WTC11 (cell line): ENCODE measurements at regions not wholly inside any gene's neighbourhood (a gene's known extent, or its start where the extent isn't known, plus 50 kb on each side); places are given as distances from the start of the nearest gene placed in this dataset.

Experiments
- ATAC-seq: fragments of 200-7000 bp; cut with Tn5 transposase; 2 replicates; pipeline ENCODE4 v1.10.0; 2021; ENCODE audit warnings: mild to moderate bottlenecking, moderate library complexity
- CTCF ChIA-PET: fragments of 300-600 bp; sonication (Branson Sonifier 250); formaldehyde crosslinking; loops from one replicate; lab custom pipeline; 2021; ENCODE audit warnings: antibody characterized with exemption; lab: Charles Lee
- POLR2A ChIA-PET: fragments of 350-600 bp; sonication (Branson Sonifier 250); formaldehyde crosslinking; loops from one replicate; lab custom pipeline; 2021; ENCODE audit warnings: antibody characterized with exemption; lab: Charles Lee
- DNase-seq: peaks from one replicate; pipeline ENCODE4 v3.0.0; 2021; ENCODE audit warnings: low spot score
- H3K27ac Mint-ChIP-seq: 2 replicates; pipeline ENCODE4 v1.8.0; 2021; ENCODE audit warnings: mixed read lengths
- H3K27me3 Mint-ChIP-seq: 2 replicates; pipeline ENCODE4 v1.8.0; 2021; ENCODE audit warnings: low read depth, mild to moderate bottlenecking, moderate library complexity, mixed read lengths
- H3K36me3 Mint-ChIP-seq: 2 replicates; pipeline ENCODE4 v1.8.0; 2021; ENCODE audit warnings: mixed read lengths
- H3K4me1 Mint-ChIP-seq: 2 replicates; pipeline ENCODE4 v1.8.0; 2022; ENCODE audit warnings: mixed read lengths
- H3K4me3 Mint-ChIP-seq: 2 replicates; pipeline ENCODE4 v1.8.0; 2021; ENCODE audit warnings: mild to moderate bottlenecking, moderate library complexity, mixed read lengths
- H3K9me3 Mint-ChIP-seq: 2 replicates; pipeline ENCODE4 v1.8.0; 2021; ENCODE audit warnings: mixed read lengths
- ELF4 ChIP-seq: sonication (generic); formaldehyde crosslinking; IDR thresholded peaks from 2 replicates; pipeline ENCODE4 v1.8.1; 2022; ENCODE audit warnings: low read depth, mild to moderate bottlenecking, moderate library complexity, missing genetic modification reagents
- EMX1 ChIP-seq: fragments of 250-450 bp; sonication (Bioruptor Pico); IDR thresholded peaks from 2 replicates; pipeline ENCODE4 v1.8.0; 2021; ENCODE audit warnings: mild to moderate bottlenecking
- FOXJ3 ChIP-seq: sonication (generic); formaldehyde crosslinking; IDR thresholded peaks from 2 replicates; pipeline ENCODE4 v1.9.0; 2021; ENCODE audit warnings: missing genetic modification reagents, mild to moderate bottlenecking, borderline replicate concordance
- MXD4 ChIP-seq: fragments of 250-450 bp; sonication (Bioruptor Pico); IDR thresholded peaks from 2 replicates; pipeline ENCODE4 v1.8.0; 2021; ENCODE audit warnings: mild to moderate bottlenecking, moderate library complexity, borderline replicate concordance
- MYBL2 ChIP-seq: sonication (generic); formaldehyde crosslinking; IDR thresholded peaks from 2 replicates; pipeline ENCODE4 v1.8.1; 2023; ENCODE audit warnings: mild to moderate bottlenecking, moderate library complexity, missing genetic modification reagents
- NFYB ChIP-seq: sonication (generic); formaldehyde crosslinking; conservative IDR thresholded peaks from 2 replicates; pipeline ENCODE4 v1.8.0; 2022; ENCODE audit warnings: low read depth, missing genetic modification reagents
- NR1H2 ChIP-seq: sonication (generic); formaldehyde crosslinking; IDR thresholded peaks from 2 replicates; pipeline ENCODE4 v1.9.0; 2021; ENCODE audit warnings: mild to moderate bottlenecking, moderate library complexity, missing genetic modification reagents
- TCF7 ChIP-seq: sonication (generic); formaldehyde crosslinking; IDR thresholded peaks from 2 replicates; pipeline ENCODE4 v1.8.0; 2022; ENCODE audit warnings: mild to moderate bottlenecking, low read depth, missing genetic modification reagents, moderate library complexity
- TEAD4 ChIP-seq: sonication (generic); formaldehyde crosslinking; IDR thresholded peaks from 2 replicates; pipeline ENCODE4 v1.8.0; 2022; ENCODE audit warnings: mild to moderate bottlenecking, missing genetic modification reagents
- ZNF232 ChIP-seq: sonication (generic); formaldehyde crosslinking; IDR thresholded peaks from 2 replicates; pipeline ENCODE4 v1.8.0; 2022; ENCODE audit warnings: mild to moderate bottlenecking, missing genetic modification reagents
- ZNF671 ChIP-seq: fragments of 250-450 bp; sonication (Bioruptor Pico); IDR thresholded peaks from 2 replicates; pipeline ENCODE4 v1.8.0; 2021; ENCODE audit warnings: mild to moderate bottlenecking
- TF ChIP-seq, protein P1 (sequence below): sonication (generic); formaldehyde crosslinking; conservative IDR thresholded peaks from 2 replicates; pipeline ENCODE4 v1.8.1; 2022; ENCODE audit warnings: mild to moderate bottlenecking, missing genetic modification reagents
- TF ChIP-seq, protein P2 (sequence below): sonication (generic); formaldehyde crosslinking; IDR thresholded peaks from 2 replicates; pipeline ENCODE4 v1.8.0; 2022; ENCODE audit warnings: missing genetic modification reagents
- TF ChIP-seq, protein P3 (sequence below): sonication (generic); formaldehyde crosslinking; IDR thresholded peaks from 2 replicates; pipeline ENCODE4 v1.8.1; 2023; ENCODE audit warnings: mild to moderate bottlenecking, missing genetic modification reagents, moderate library complexity
- TF ChIP-seq, protein P4 (sequence below): fragments of 250-450 bp; sonication (Bioruptor Pico); IDR thresholded peaks from 2 replicates; pipeline ENCODE4 v1.9.0; 2021; ENCODE audit warnings: moderate library complexity, mild to moderate bottlenecking, inconsistent platforms, borderline replicate concordance
- TF ChIP-seq, protein P5 (sequence below): sonication (generic); formaldehyde crosslinking; IDR thresholded peaks from 2 replicates; pipeline ENCODE4 v1.8.1; 2023; ENCODE audit warnings: mild to moderate bottlenecking, missing genetic modification reagents, moderate library complexity
- TF ChIP-seq, protein P6 (sequence below): sonication (generic); formaldehyde crosslinking; IDR thresholded peaks from 2 replicates; pipeline ENCODE4 v1.8.1; 2022; ENCODE audit warnings: mild to moderate bottlenecking, missing genetic modification reagents, moderate library complexity, borderline replicate concordance
- TF ChIP-seq, protein P7 (sequence below): sonication (generic); formaldehyde crosslinking; IDR thresholded peaks from 2 replicates; pipeline ENCODE4 v1.8.1; 2023; ENCODE audit warnings: mild to moderate bottlenecking, missing genetic modification reagents

DNA sequence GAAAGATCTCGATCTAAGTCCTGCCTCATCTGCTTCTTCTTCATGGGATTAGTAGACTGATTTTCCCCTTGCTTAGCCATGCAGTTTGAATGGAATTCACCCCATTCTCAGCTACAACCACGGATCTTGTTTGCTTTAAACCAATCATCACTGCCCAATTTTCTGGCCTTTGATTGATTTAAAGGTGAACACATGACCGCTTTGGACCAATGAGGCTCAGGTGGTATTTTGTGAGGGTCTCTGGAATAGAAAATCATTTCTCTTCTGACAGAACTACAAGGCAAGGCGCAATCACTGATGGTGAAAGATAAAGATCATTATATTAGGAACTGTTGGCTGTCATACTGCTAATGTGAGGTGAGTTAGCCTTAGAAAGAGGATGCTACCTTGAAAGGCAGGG lies 213.0 kb upstream of the PLEKHG7 start:
- ATAC-seq, result no peak
- Mint-ChIP-seq H3K36me3 (0 out of 2 replicates have a peak, but pooled peaks cover 3% of the 10 kb centered on the region), H3K4me3 (no peak overlapping the region), H3K27ac (no peak overlapping the region), H3K27me3 (no peaks in the 10 kb centered on the region), H3K4me1 (peaks cover 20% of the 10 kb centered on the region), H3K9me3 (peaks cover 15% of the 10 kb centered on the region)
- ChIA-PET CTCF (no interaction called here), POLR2A (no interaction called here)
- no peak for DNase-seq
- peak; percentile 24; the same call in 1 of the 2 replicates for TF ChIP-seq NFYB (CRISPR knock-in tag)
- TF ChIP-seq FOXJ3 (CRISPR knock-in tag), result no peak

DNA sequence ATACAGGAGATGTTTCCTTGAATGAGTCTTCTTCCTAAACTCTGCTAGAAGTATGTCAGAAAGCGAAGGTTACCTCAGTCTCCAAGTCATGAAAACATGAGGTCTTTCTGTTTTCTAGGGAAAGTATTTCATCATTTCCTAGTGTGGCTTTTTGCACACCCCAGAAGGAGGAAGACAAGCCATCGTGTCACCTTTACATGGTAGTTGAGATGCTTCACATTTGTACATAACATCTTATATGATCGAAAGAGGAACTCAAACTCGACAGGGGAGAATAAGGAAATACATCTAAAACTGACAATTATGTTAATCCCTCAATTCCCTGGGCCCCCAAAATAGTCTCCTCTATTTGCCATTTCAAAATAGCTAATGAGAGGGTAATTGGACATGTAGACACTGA lies 214.1 kb upstream of the PLEKHG7 start:
- no peak for ATAC-seq
- POLR2A ChIA-PET, result no interaction called here
- Mint-ChIP-seq H3K27me3 (no peaks in the 10 kb centered on the region), H3K36me3 (0 out of 2 replicates have a peak, but pooled peaks cover 3% of the 10 kb centered on the region)
- TF ChIP-seq, protein P1, sequence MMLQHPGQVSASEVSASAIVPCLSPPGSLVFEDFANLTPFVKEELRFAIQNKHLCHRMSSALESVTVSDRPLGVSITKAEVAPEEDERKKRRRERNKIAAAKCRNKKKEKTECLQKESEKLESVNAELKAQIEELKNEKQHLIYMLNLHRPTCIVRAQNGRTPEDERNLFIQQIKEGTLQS (CRISPR knock-in tag), result no peak
- TF ChIP-seq TEAD4 (CRISPR knock-in tag) (no peak), NR1H2 (CRISPR knock-in tag) (no peak), ZNF671 (CRISPR knock-in tag) (no peak), MYBL2 (CRISPR knock-in tag) (no peak)
- TF ChIP-seq, protein P2, sequence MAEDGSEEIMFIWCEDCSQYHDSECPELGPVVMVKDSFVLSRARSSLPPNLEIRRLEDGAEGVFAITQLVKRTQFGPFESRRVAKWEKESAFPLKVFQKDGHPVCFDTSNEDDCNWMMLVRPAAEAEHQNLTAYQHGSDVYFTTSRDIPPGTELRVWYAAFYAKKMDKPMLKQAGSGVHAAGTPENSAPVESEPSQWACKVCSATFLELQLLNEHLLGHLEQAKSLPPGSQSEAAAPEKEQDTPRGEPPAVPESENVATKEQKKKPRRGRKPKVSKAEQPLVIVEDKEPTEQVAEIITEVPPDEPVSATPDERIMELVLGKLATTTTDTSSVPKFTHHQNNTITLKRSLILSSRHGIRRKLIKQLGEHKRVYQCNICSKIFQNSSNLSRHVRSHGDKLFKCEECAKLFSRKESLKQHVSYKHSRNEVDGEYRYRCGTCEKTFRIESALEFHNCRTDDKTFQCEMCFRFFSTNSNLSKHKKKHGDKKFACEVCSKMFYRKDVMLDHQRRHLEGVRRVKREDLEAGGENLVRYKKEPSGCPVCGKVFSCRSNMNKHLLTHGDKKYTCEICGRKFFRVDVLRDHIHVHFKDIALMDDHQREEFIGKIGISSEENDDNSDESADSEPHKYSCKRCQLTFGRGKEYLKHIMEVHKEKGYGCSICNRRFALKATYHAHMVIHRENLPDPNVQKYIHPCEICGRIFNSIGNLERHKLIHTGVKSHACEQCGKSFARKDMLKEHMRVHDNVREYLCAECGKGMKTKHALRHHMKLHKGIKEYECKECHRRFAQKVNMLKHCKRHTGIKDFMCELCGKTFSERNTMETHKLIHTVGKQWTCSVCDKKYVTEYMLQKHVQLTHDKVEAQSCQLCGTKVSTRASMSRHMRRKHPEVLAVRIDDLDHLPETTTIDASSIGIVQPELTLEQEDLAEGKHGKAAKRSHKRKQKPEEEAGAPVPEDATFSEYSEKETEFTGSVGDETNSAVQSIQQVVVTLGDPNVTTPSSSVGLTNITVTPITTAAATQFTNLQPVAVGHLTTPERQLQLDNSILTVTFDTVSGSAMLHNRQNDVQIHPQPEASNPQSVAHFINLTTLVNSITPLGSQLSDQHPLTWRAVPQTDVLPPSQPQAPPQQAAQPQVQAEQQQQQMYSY (CRISPR knock-in tag), result no peak
- TF ChIP-seq, protein P3, sequence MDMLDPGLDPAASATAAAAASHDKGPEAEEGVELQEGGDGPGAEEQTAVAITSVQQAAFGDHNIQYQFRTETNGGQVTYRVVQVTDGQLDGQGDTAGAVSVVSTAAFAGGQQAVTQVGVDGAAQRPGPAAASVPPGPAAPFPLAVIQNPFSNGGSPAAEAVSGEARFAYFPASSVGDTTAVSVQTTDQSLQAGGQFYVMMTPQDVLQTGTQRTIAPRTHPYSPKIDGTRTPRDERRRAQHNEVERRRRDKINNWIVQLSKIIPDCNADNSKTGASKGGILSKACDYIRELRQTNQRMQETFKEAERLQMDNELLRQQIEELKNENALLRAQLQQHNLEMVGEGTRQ (CRISPR knock-in tag), result no peak
- TF ChIP-seq, protein P4, sequence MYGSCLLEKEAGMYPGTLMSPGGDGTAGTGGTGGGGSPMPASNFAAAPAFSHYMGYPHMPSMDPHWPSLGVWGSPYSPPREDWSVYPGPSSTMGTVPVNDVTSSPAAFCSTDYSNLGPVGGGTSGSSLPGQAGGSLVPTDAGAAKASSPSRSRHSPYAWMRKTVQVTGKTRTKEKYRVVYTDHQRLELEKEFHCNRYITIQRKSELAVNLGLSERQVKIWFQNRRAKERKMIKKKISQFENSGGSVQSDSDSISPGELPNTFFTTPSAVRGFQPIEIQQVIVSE (CRISPR knock-in tag), result no peak
- TF ChIP-seq, all 79 proteins: peak for 0
- Mint-ChIP-seq H3K4me3 (no peak overlapping the region), H3K4me1 (peaks cover 20% of the 10 kb centered on the region), H3K9me3 (peaks cover 13% of the 10 kb centered on the region), H3K27ac (no peak overlapping the region)
- CTCF ChIA-PET, result no interaction called here
- DNase-seq, result no peak

DNA sequence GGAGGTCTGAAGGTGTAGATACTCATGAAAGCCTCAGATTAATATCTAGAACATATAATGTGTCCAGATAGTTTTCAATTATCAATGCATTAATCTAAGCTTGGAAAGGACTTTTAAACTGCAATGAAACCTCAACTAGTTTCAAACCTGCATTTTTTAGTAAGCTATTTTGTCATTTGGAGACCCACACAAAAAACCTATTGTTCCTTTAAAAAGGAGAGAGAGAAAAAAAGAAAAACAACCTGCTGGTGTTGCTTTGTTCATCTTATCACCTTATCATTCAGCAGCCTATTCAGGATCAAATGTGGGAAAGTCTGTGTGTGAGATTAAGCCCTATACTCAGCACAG lies 215.7 kb upstream of the PLEKHG7 start:
- CTCF ChIA-PET, result no interaction called here
- Mint-ChIP-seq H3K27me3 (no peaks in the 10 kb centered on the region), H3K9me3 (peaks cover 7% of the 10 kb centered on the region), H3K36me3 (0 out of 2 replicates have a peak, but pooled peaks cover 3% of the 10 kb centered on the region), H3K27ac (no peak overlapping the region), H3K4me1 (peaks cover 11% of the 10 kb centered on the region), H3K4me3 (no peak overlapping the region)
- ATAC-seq (no peak), DNase-seq (no peak)
- POLR2A ChIA-PET, result no interaction called here
- TF ChIP-seq MXD4 (no peak), ZNF232 (CRISPR knock-in tag) (no peak), EMX1 (CRISPR knock-in tag) (no peak), TCF7 (CRISPR knock-in tag) (no peak), ELF4 (CRISPR knock-in tag) (no peak), FOXJ3 (CRISPR knock-in tag) (no peak)
- TF ChIP-seq, protein P5, sequence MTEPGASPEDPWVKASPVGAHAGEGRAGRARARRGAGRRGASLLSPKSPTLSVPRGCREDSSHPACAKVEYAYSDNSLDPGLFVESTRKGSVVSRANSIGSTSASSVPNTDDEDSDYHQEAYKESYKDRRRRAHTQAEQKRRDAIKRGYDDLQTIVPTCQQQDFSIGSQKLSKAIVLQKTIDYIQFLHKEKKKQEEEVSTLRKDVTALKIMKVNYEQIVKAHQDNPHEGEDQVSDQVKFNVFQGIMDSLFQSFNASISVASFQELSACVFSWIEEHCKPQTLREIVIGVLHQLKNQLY (CRISPR knock-in tag), result no peak
- TF ChIP-seq, protein P3 (CRISPR knock-in tag), result no peak
- TF ChIP-seq, protein P6, sequence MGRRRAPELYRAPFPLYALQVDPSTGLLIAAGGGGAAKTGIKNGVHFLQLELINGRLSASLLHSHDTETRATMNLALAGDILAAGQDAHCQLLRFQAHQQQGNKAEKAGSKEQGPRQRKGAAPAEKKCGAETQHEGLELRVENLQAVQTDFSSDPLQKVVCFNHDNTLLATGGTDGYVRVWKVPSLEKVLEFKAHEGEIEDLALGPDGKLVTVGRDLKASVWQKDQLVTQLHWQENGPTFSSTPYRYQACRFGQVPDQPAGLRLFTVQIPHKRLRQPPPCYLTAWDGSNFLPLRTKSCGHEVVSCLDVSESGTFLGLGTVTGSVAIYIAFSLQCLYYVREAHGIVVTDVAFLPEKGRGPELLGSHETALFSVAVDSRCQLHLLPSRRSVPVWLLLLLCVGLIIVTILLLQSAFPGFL (CRISPR knock-in tag), result no peak
- TF ChIP-seq, protein P7, sequence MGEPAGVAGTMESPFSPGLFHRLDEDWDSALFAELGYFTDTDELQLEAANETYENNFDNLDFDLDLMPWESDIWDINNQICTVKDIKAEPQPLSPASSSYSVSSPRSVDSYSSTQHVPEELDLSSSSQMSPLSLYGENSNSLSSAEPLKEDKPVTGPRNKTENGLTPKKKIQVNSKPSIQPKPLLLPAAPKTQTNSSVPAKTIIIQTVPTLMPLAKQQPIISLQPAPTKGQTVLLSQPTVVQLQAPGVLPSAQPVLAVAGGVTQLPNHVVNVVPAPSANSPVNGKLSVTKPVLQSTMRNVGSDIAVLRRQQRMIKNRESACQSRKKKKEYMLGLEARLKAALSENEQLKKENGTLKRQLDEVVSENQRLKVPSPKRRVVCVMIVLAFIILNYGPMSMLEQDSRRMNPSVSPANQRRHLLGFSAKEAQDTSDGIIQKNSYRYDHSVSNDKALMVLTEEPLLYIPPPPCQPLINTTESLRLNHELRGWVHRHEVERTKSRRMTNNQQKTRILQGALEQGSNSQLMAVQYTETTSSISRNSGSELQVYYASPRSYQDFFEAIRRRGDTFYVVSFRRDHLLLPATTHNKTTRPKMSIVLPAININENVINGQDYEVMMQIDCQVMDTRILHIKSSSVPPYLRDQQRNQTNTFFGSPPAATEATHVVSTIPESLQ, result no peak
- TF ChIP-seq, protein P4 (CRISPR knock-in tag), result no peak
